HepG2 (cell line): ENCODE measurements at regions not wholly inside any gene's neighbourhood (a gene's known extent, or its start where the extent isn't known, plus 50 kb on each side); places are given as distances from the start of the nearest gene placed in this dataset.

Source experiments
- DMAP1 ChIP-seq: IDR thresholded peaks from 2 replicates; pipeline ENCODE4 v1.6.1; 2016
- ETV5 ChIP-seq: IDR thresholded peaks from 2 replicates; pipeline ENCODE4 v1.6.1; 2018; ENCODE audit warnings: missing biosample characterization, missing genetic modification reagents, inconsistent platforms, borderline replicate concordance
- HNF1B ChIP-seq: sonication (generic); formaldehyde crosslinking; IDR thresholded peaks from 2 replicates; pipeline ENCODE4 v1.5.1; 2020; ENCODE audit warnings: mild to moderate bottlenecking, moderate library complexity, missing genetic modification reagents
- KLF6 ChIP-seq: IDR thresholded peaks from 2 replicates; pipeline ENCODE4 v1.8.0; 2016; ENCODE audit warnings: missing biosample characterization, missing genetic modification reagents
- NAIF1 ChIP-seq: sonication (generic); formaldehyde crosslinking; IDR thresholded peaks from 2 replicates; pipeline ENCODE4 v1.5.0; 2020; ENCODE audit warnings: mild to moderate bottlenecking, missing genetic modification reagents, borderline replicate concordance
- NCOA2 ChIP-seq: sonication (generic); formaldehyde crosslinking; IDR thresholded peaks from 2 replicates; pipeline ENCODE4 v1.8.0; 2022; ENCODE audit warnings: inconsistent platforms
- NFYB ChIP-seq: sonication (generic); formaldehyde crosslinking; IDR thresholded peaks from 2 replicates; pipeline ENCODE4 v1.4.0; 2020; ENCODE audit warnings: missing genetic modification reagents
- NKX3-1 ChIP-seq: sonication (generic); formaldehyde crosslinking; IDR thresholded peaks from 2 replicates; pipeline ENCODE4 v1.5.0; 2020; ENCODE audit warnings: missing genetic modification reagents
- PITX1 ChIP-seq: sonication (generic); formaldehyde crosslinking; IDR thresholded peaks from 2 replicates; pipeline ENCODE4 v1.5.1; 2020; ENCODE audit warnings: mild to moderate bottlenecking, missing genetic modification reagents
- PLRG1 ChIP-seq: fragments of 450-650 bp; conservative IDR thresholded peaks from 2 replicates; pipeline ENCODE4 v1.6.1; 2016
- TCF12 ChIP-seq, 2 experiments: fragments of 450-650 bp in 1 of 2; sonication (generic) in 1 of 2; formaldehyde crosslinking in 1 of 2; IDR thresholded peaks; 2 replicates each; pipeline versions ENCODE4 v1.6.1 to v1.8.0; 2017 to 2022; ENCODE audit warnings: antibody characterized with exemption in 1 of 2, mild to moderate bottlenecking in 1 of 2, missing genetic modification reagents in 1 of 2, moderate library complexity in 1 of 2
- TCF7L2 ChIP-seq: IDR thresholded peaks from 2 replicates; pipeline ENCODE4 v1.6.1; 2011; ENCODE audit warnings: mild to moderate bottlenecking, low read depth, low read length, moderate library complexity
- TRIM24 ChIP-seq: sonication (generic); formaldehyde crosslinking; IDR thresholded peaks from 2 replicates; pipeline ENCODE4 v1.8.0; 2022; ENCODE audit warnings: mild to moderate bottlenecking, missing genetic modification reagents
- ZHX2 ChIP-seq, 2 experiments: sonication (generic) in 1 of 2; formaldehyde crosslinking in 1 of 2; IDR thresholded peaks; 2 replicates each; pipeline versions ENCODE4 v1.6.1 to v1.9.0; 2014 to 2022; ENCODE audit warnings: antibody characterized with exemption in 1 of 2, borderline replicate concordance in 1 of 2, inconsistent platforms in 1 of 2, low read depth in 1 of 2, missing genetic modification reagents in 1 of 2
- ZNF362 ChIP-seq: sonication (generic); formaldehyde crosslinking; IDR thresholded peaks from 2 replicates; pipeline ENCODE4 v1.4.0; 2020; ENCODE audit warnings: missing genetic modification reagents, mild to moderate bottlenecking, borderline replicate concordance
- ZNF761 ChIP-seq: sonication (generic); formaldehyde crosslinking; conservative IDR thresholded peaks from 2 replicates; pipeline ENCODE4 v1.4.0; 2020; ENCODE audit warnings: mild to moderate bottlenecking, missing genetic modification reagents
- ZNF841 ChIP-seq: sonication (generic); formaldehyde crosslinking; IDR thresholded peaks from 2 replicates; pipeline ENCODE4 v1.8.1; 2023; ENCODE audit warnings: missing genetic modification reagents, borderline replicate concordance
- ZSCAN5A ChIP-seq: sonication (generic); formaldehyde crosslinking; IDR thresholded peaks from 2 replicates; pipeline ENCODE4 v1.8.0; 2022; ENCODE audit warnings: mild to moderate bottlenecking, missing genetic modification reagents, borderline replicate concordance

- TF ChIP-seq TRIM24 (CRISPR knock-in tag) = no peak
- TF ChIP-seq PLRG1 = no peak
- 0 out of 2 replicates have a peak, but pooled peaks have one; percentile 24 for TF ChIP-seq KLF6 (CRISPR knock-in tag)
- peak; percentile 46; the same call in 1 of the 2 replicates for TF ChIP-seq DMAP1 (CRISPR knock-in tag)
- 0 out of 2 replicates have a peak, but pooled peaks have one; percentile 33 for TF ChIP-seq ZNF841 (CRISPR knock-in tag)
- no peak for TF ChIP-seq HNF1B (CRISPR knock-in tag)
- TF ChIP-seq ZNF362 (CRISPR knock-in tag) = peak; percentile 77; the same call in 1 of the 2 replicates
- TF ChIP-seq ZSCAN5A (CRISPR knock-in tag) = 0 out of 2 replicates have a peak, but pooled peaks have one; percentile 23
- no peak for TF ChIP-seq ZNF761
- TF ChIP-seq ETV5 = peak; percentile 60; the same call in 1 of the 2 replicates
- TF ChIP-seq NCOA2 (CRISPR knock-in tag) = peak; percentile 93
- peak; percentile 43; the same call in 1 of the 2 replicates for TF ChIP-seq NAIF1 (CRISPR knock-in tag)
- no peak for TF ChIP-seq NFYB (CRISPR knock-in tag)
- peak; percentile 69 for TF ChIP-seq TCF7L2
- TF ChIP-seq ZHX2 (IDR thresholded peaks at IDR 0.05; ENCODE audit: low read depth) = no peak
- peak; percentile 45; the same call in 1 of the 2 replicates for TF ChIP-seq ZHX2 (CRISPR knock-in tag; IDR thresholded peaks at IDR 0.05; ENCODE audit: borderline replicate concordance)
- 0 out of 2 replicates have a peak, but pooled peaks have one; percentile 14 for TF ChIP-seq NKX3-1 (CRISPR knock-in tag)
- TF ChIP-seq PITX1 (CRISPR knock-in tag) = peak; percentile 65; the same call in 1 of the 2 replicates
- TF ChIP-seq TCF12 (IDR thresholded peaks at IDR 0.05) = no peak
- TF ChIP-seq TCF12 (CRISPR knock-in tag; IDR thresholded peaks at IDR 0.05) = 0 out of 2 replicates have a peak, but pooled peaks have one; percentile 54
Observed at GRCh38 chr15:53831907-53832770, 72.7 kb upstream of the WDR72 start (continued).
